SU-DHL-6 (cell line): ENCODE measurements at regions not wholly inside any gene's neighbourhood (a gene's known extent, or its start where the extent isn't known, plus 50 kb on each side); places are given as distances from the start of the nearest gene placed in this dataset.

ENCODE experiments used
- H2AFZ ChIP-seq: fragments of 200-600 bp; sonication (generic); 2 replicates; pipeline ENCODE4 v1.6.1; 2014; ENCODE audit warnings: low read depth, mild to moderate bottlenecking, moderate library complexity, mixed read lengths, antibody characterized with exemption, low read length; ENCODE audit not compliant: severe bottlenecking
- H3F3A ChIP-seq: fragments of 200-600 bp; shearing (Covaris generic); 2 replicates; pipeline ENCODE4 v1.6.0; 2016; ENCODE audit warnings: antibody characterized with exemption, mild to moderate bottlenecking; ENCODE audit not compliant: insufficient read depth
- H3K27ac ChIP-seq: fragments of 200-600 bp; sonication (generic); 2 replicates; pipeline ENCODE4 v1.5.1; 2016; ENCODE audit warnings: low read depth, mild to moderate bottlenecking, low read length, moderate library complexity, mixed read lengths
- H3K27me3 ChIP-seq: fragments of 200-600 bp; sonication (generic), shearing (Covaris generic); 2 replicates; pipeline ENCODE4 v1.6.0; 2014; ENCODE audit warnings: mild to moderate bottlenecking, low read length
- H3K36me3 ChIP-seq: fragments of 200-600 bp; sonication (generic); 2 replicates; pipeline ENCODE4 v1.6.1; 2014; ENCODE audit warnings: mild to moderate bottlenecking, low read length, mixed read lengths
- H3K4me2 ChIP-seq: fragments of 300-600, 200-600 bp; shearing (Covaris generic), sonication (generic); 2 replicates; pipeline ENCODE4 v1.6.0; 2014; ENCODE audit warnings: low read length, low read depth, mild to moderate bottlenecking; ENCODE audit not compliant: poor library complexity, severe bottlenecking
- H3K4me3 ChIP-seq: fragments of 200-600 bp; sonication (generic); 2 replicates; pipeline ENCODE4 v1.5.1; 2014; ENCODE audit warnings: antibody characterized with exemption, low read length, mild to moderate bottlenecking, mixed read lengths; ENCODE audit not compliant: insufficient read depth, poor library complexity, severe bottlenecking
- H3K79me2 ChIP-seq: fragments of 200-600 bp; sonication (generic); 2 replicates; pipeline ENCODE4 v1.6.1; 2014; ENCODE audit warnings: mild to moderate bottlenecking, low read length, moderate library complexity; ENCODE audit not compliant: insufficient read depth
- H3K9ac ChIP-seq: fragments of 200-600 bp; sonication (generic); 2 replicates; pipeline ENCODE4 v1.7.0; 2014; ENCODE audit warnings: mild to moderate bottlenecking, low read length
- H3K9me2 ChIP-seq: fragments of 200-600 bp; sonication (generic); replicated peaks from 2 replicates; pipeline ENCODE4 v1.6.1; 2014; ENCODE audit warnings: low read length; ENCODE audit not compliant: insufficient read depth
- H3K9me3 ChIP-seq: fragments of 200-600 bp; sonication (generic); 2 replicates; pipeline ENCODE4 v1.6.1; 2014; ENCODE audit warnings: low read length, mixed read lengths; ENCODE audit not compliant: insufficient read depth
- H4K20me1 ChIP-seq: fragments of 200-600 bp; sonication (generic); 2 replicates; pipeline ENCODE4 v1.6.1; 2014; ENCODE audit warnings: low read depth, mild to moderate bottlenecking, antibody characterized with exemption, low read length, moderate library complexity, mixed read lengths
- EZH2phosphoT487 ChIP-seq: fragments of 200-600 bp; sonication (generic), shearing (Covaris generic); conservative IDR thresholded peaks from 2 replicates; pipeline ENCODE4 v1.6.1; 2018; ENCODE audit warnings: mild to moderate bottlenecking, antibody characterized with exemption, low read length, moderate library complexity, mixed read lengths
- TF ChIP-seq, protein P1 (sequence below): fragments of 200-600 bp; sonication (generic); IDR thresholded peaks from one replicate; pipeline ENCODE4 v1.5.1; 2017; ENCODE audit warnings: antibody characterized with exemption, mild to moderate bottlenecking, low read length, moderate library complexity; ENCODE audit not compliant: insufficient read depth, poor library complexity, severe bottlenecking

DNA sequence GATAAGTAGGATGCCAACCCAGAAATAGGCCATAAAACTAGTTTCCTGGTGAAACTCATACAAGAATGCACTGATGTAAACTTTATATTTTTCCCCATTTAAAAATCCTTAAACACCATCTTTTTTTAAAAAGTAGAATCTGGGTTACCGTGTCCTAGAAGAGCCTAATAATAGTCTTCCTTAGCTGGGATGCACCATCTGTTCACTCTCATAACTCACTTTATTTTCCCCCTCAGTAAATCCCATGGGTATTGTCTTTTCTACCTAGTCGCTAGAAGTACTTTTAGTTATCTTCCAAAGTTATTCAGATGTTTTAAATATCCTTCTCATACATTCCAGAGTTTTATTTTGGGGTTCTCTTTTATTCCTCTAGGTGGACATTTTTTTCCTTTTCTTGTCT, 250.2 kb downstream of the PLA2G4A start:
- Histone ChIP-seq H3K79me2 (no peaks in the 10 kb centered on the region), H3K36me3 (no peaks in the 10 kb centered on the region), H3K27ac (no peak overlapping the region), H3K4me2 (no peak overlapping the region), H3K9ac (no peak overlapping the region), H3K9me3 (no peaks in the 10 kb centered on the region), H2AFZ (no peak overlapping the region), H3K4me3 (no peak overlapping the region), H3K27me3 (no peaks in the 10 kb centered on the region), H3F3A (no peaks in the 10 kb centered on the region), H4K20me1 (no peaks in the 10 kb centered on the region), H3K9me2 (no peaks in the 10 kb centered on the region)
- TF ChIP-seq, protein P1, sequence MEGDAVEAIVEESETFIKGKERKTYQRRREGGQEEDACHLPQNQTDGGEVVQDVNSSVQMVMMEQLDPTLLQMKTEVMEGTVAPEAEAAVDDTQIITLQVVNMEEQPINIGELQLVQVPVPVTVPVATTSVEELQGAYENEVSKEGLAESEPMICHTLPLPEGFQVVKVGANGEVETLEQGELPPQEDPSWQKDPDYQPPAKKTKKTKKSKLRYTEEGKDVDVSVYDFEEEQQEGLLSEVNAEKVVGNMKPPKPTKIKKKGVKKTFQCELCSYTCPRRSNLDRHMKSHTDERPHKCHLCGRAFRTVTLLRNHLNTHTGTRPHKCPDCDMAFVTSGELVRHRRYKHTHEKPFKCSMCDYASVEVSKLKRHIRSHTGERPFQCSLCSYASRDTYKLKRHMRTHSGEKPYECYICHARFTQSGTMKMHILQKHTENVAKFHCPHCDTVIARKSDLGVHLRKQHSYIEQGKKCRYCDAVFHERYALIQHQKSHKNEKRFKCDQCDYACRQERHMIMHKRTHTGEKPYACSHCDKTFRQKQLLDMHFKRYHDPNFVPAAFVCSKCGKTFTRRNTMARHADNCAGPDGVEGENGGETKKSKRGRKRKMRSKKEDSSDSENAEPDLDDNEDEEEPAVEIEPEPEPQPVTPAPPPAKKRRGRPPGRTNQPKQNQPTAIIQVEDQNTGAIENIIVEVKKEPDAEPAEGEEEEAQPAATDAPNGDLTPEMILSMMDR, result no peak
- no peak for TF ChIP-seq EZH2phosphoT487

DNA sequence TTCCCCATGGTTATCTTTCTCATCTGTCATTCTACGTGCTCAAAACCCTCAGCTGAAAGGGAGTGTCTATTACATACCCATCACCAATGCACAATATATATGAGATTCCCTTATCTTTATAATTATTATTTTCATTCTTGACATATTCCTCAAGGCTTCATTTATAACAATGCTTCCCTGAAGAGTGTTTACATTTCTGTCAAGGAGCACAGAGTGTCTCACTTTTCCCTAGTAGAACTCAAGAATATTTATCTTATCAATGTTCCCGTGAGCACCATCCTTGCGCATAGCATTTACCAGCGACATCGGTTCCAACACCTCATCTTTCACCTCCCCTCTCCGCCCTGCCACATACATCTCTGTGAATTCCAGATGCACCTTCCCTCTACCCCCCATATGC, 250.6 kb downstream of the PLA2G4A start:
- Histone ChIP-seq H3K9me2 (no peaks in the 10 kb centered on the region), H3K9me3 (no peaks in the 10 kb centered on the region), H3K27ac (no peak overlapping the region), H2AFZ (no peak overlapping the region), H3K9ac (no peak overlapping the region), H3K4me3 (no peak overlapping the region), H3F3A (no peaks in the 10 kb centered on the region), H3K27me3 (no peaks in the 10 kb centered on the region), H4K20me1 (no peaks in the 10 kb centered on the region), H3K36me3 (no peaks in the 10 kb centered on the region), H3K79me2 (no peaks in the 10 kb centered on the region), H3K4me2 (no peak overlapping the region)
- TF ChIP-seq EZH2phosphoT487, result no peak

DNA sequence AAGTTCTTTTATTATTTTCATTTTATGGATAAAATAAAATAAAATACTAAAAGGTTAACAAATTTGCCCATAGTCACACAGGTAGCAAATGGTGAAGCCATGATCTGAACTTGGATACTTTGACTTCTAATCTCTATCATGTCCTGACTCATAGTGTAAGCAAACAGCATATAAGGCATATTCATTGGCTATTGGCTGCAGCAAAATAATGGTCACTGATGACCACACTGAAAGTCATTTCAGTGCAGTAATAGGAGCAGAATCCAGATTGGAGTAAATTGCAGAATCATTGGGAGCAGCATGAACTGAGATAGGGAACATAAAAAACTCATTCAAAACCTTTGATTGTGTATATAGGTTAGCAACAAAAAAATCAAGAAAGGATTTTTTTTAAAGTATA, 262.9 kb downstream of the PLA2G4A start:
- Histone ChIP-seq H3K27ac (no peak overlapping the region), H3K36me3 (no peaks in the 10 kb centered on the region), H2AFZ (no peak overlapping the region), H4K20me1 (no peaks in the 10 kb centered on the region), H3K9ac (no peak overlapping the region), H3K4me2 (no peak overlapping the region), H3K9me3 (no peaks in the 10 kb centered on the region), H3K27me3 (no peaks in the 10 kb centered on the region), H3F3A (no peaks in the 10 kb centered on the region), H3K9me2 (0 out of 2 replicates have a peak, but pooled peaks cover 3% of the 10 kb centered on the region), H3K79me2 (no peaks in the 10 kb centered on the region), H3K4me3 (no peak overlapping the region)
- TF ChIP-seq EZH2phosphoT487, result no peak
- TF ChIP-seq, protein P1, result no peak

DNA sequence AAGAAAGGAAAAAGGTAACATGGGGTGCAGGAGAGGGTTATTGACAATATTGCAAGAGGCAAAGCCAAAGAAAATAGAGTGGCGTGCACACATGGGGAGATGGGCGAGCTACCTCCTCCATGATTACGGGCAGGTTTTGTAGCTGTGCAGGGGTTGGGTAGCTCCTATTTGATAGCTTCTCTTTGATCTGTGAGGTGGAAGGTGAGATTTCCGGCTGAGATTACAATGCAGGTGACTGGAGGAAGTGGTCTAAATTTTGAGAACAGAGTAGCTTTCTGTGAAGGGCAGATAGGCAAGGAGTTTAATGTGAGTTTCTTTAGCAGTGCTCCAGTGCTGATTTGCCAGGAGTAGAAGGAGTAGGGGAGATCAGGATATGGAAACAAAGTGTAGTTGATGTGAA, 263.4 kb downstream of the PLA2G4A start:
- Histone ChIP-seq H3F3A (no peaks in the 10 kb centered on the region), H3K4me2 (no peak overlapping the region), H3K9ac (no peak overlapping the region), H4K20me1 (no peaks in the 10 kb centered on the region), H3K9me2 (0 out of 2 replicates have a peak, but pooled peaks cover 3% of the 10 kb centered on the region), H2AFZ (no peak overlapping the region), H3K27ac (no peak overlapping the region), H3K9me3 (no peaks in the 10 kb centered on the region), H3K79me2 (no peaks in the 10 kb centered on the region), H3K36me3 (no peaks in the 10 kb centered on the region), H3K4me3 (no peak overlapping the region), H3K27me3 (no peaks in the 10 kb centered on the region)
- TF ChIP-seq EZH2phosphoT487, result no peak
- TF ChIP-seq, protein P1, result no peak
